ENCODE measurements at regions not wholly inside any gene's neighbourhood (a gene's known extent, or its start where the extent isn't known, plus 50 kb on each side); places are given as distances from the start of the nearest gene placed in this dataset.

- DNase-seq (ENCODE audit: low read depth), result no peak
Observed at GRCh38 chr1:221371705-221372104, 370.2 kb downstream of the DUSP10 start.

GRCh38 chr1:221373795-221374194, 368.1 kb downstream of the DUSP10 start:
- DNase-seq (ENCODE audit: low read depth), result no peak

GRCh38 chr1:221376286-221376685, 365.6 kb downstream of the DUSP10 start:
- no peak for DNase-seq (ENCODE audit: low read depth)

- no peak for DNase-seq (ENCODE audit: low read depth)
Observed at GRCh38 chr1:221381910-221382623, 359.8 kb downstream of the DUSP10 start.

- DNase-seq (ENCODE audit: low read depth), result no peak
Observed at GRCh38 chr1:221392453-221392852, 349.4 kb downstream of the DUSP10 start.

GRCh38 chr1:221394011-221394544, 347.8 kb downstream of the DUSP10 start:
- no peak for DNase-seq (ENCODE audit: low read depth)

- DNase-seq (ENCODE audit: low read depth), result no peak
Observed at GRCh38 chr1:221396526-221396925, 345.4 kb downstream of the DUSP10 start.

- no peak for DNase-seq (ENCODE audit: low read depth)
Observed at GRCh38 chr1:221397141-221397540, 344.7 kb downstream of the DUSP10 start.

- DNase-seq (ENCODE audit: low read depth), result no peak
Observed at GRCh38 chr1:221397606-221398005, 344.3 kb downstream of the DUSP10 start.

- no peak for DNase-seq (ENCODE audit: low read depth)
Observed at GRCh38 chr1:221405146-221405545, 336.7 kb downstream of the DUSP10 start.

- no peak for DNase-seq (ENCODE audit: low read depth)
Observed at GRCh38 chr1:221408117-221408803, 333.6 kb downstream of the DUSP10 start.

GRCh38 chr1:221411283-221411682, 330.6 kb downstream of the DUSP10 start:
- no peak for DNase-seq (ENCODE audit: low read depth)

GRCh38 chr1:221414772-221415539, 326.9 kb downstream of the DUSP10 start:
- DNase-seq (ENCODE audit: low read depth), result no peak

- DNase-seq (ENCODE audit: low read depth), result no peak
Observed at GRCh38 chr1:221415651-221416050, 326.2 kb downstream of the DUSP10 start.

- DNase-seq (ENCODE audit: low read depth), result no peak
Observed at GRCh38 chr1:221416142-221416541, 325.7 kb downstream of the DUSP10 start.

- DNase-seq (ENCODE audit: low read depth), result no peak
Observed at GRCh38 chr1:221416723-221417122, 325.2 kb downstream of the DUSP10 start.

GRCh38 chr1:221418346-221418745, 323.5 kb downstream of the DUSP10 start:
- DNase-seq (ENCODE audit: low read depth), result no peak

- no peak for DNase-seq (ENCODE audit: low read depth)
Observed at GRCh38 chr1:221419513-221420095, 322.3 kb downstream of the DUSP10 start.

- no peak for DNase-seq (ENCODE audit: low read depth)
Observed at GRCh38 chr1:221429264-221429663, 312.6 kb downstream of the DUSP10 start.

GRCh38 chr1:221430152-221430960, 311.5 kb downstream of the DUSP10 start:
- no peak for DNase-seq (ENCODE audit: low read depth)

GRCh38 chr1:221431068-221431651, 310.7 kb downstream of the DUSP10 start:
- DNase-seq (ENCODE audit: low read depth), result no peak
